GM12878 (cell line): ENCODE measurements at regions not wholly inside any gene's neighbourhood (a gene's known extent, or its start where the extent isn't known, plus 50 kb on each side); places are given as distances from the start of the nearest gene placed in this dataset.

Source experiments
- ATAC-seq: fragments of 200-7000 bp; cut with Tn5 transposase; 3 replicates; pipeline ENCODE4 v1.9.1; 2020; ENCODE audit warnings: mild to moderate bottlenecking, moderate library complexity
- BruUV-seq: library from RNA; stranded (reverse); fragments of 400-500 nt; replicated peaks from 2 replicates; lab custom pipeline; 2021; lab: Mats Ljungman, UMichigan
- CTCF ChIA-PET: fragments of 300-600 bp; sonication (Branson Sonifier 250); formaldehyde crosslinking; extraction: SDS; loops from one replicate; lab custom pipeline; 2021; ENCODE audit warnings: inconsistent platforms; lab: Yijun Ruan, JAX
- POLR2A ChIA-PET: fragments of 350-600 bp; formaldehyde crosslinking; extraction: SDS; loops from one replicate; lab custom pipeline; 2021; ENCODE audit warnings: inconsistent platforms; lab: Charles Lee
- RAD21 ChIA-PET: fragments of 300-600 bp; sonication (Branson Sonifier 250); formaldehyde crosslinking; loops from one replicate; lab custom pipeline; 2023; ENCODE audit warnings: antibody characterized with exemption; ENCODE audit not compliant: unreplicated experiment; lab: Charles Lee
- SMC1A ChIA-PET: fragments of 300-600 bp; sonication (Branson Sonifier 250); formaldehyde crosslinking; loops from one replicate; lab custom pipeline; 2023; ENCODE audit not compliant: unreplicated experiment, uncharacterized antibody; lab: Charles Lee
- DNase-seq: peaks from one replicate; pipeline ENCODE4 v3.0.0-alpha.2; 2011; ENCODE audit warnings: low read depth, low spot score
- FAIRE-seq: peaks from 3 replicates; lab custom pipeline; 2011; peaks lifted over from hg19 to GRCh38; lab: Jason Lieb, UNC
- H2AFZ ChIP-seq: 2 replicates; pipeline ENCODE4 v1.6.0; 2011; ENCODE audit warnings: low read depth, low read length, control low read depth; ENCODE audit not compliant: control insufficient read depth
- H3K27ac ChIP-seq: 2 replicates; pipeline ENCODE4 v1.5.1; 2011; ENCODE audit warnings: control low read depth; ENCODE audit not compliant: control insufficient read depth, insufficient read depth
- H3K27me3 ChIP-seq, 2 experiments: replicated peaks in 1 of 2; 2 replicates each; pipeline versions ENCODE4 v1.6.0 to v1.6.1; 2011; ENCODE audit warnings: low read length in 1 of 2; ENCODE audit not compliant: control insufficient read depth in 2 of 2, insufficient read depth in 2 of 2
- H3K36me3 ChIP-seq, 2 experiments: 2 replicates each; pipeline ENCODE4 v1.5.1; 2011; ENCODE audit warnings: low read length in 1 of 2; ENCODE audit not compliant: control insufficient read depth in 2 of 2, insufficient read depth in 2 of 2
- H3K4me1 ChIP-seq: 2 replicates; pipeline ENCODE4 v1.6.1; 2011; ENCODE audit warnings: mild to moderate bottlenecking, low read length, moderate library complexity, mixed read lengths; ENCODE audit not compliant: control insufficient read depth, insufficient read depth
- H3K4me2 ChIP-seq: 2 replicates; pipeline ENCODE4 v1.6.0; 2011; ENCODE audit warnings: control low read depth; ENCODE audit not compliant: control insufficient read depth, insufficient read depth
- H3K4me3 ChIP-seq: fragments of 200-600 bp; sonication (generic); 2 replicates; pipeline ENCODE4 v1.5.1; 2016
- H3K79me2 ChIP-seq: 2 replicates; pipeline ENCODE4 v1.6.0; 2011; ENCODE audit warnings: low read length; ENCODE audit not compliant: control insufficient read depth, insufficient read depth
- H3K9ac ChIP-seq: 2 replicates; pipeline ENCODE4 v1.8.0; 2011; ENCODE audit warnings: low read length, control low read depth, mixed read lengths; ENCODE audit not compliant: control insufficient read depth, insufficient read depth
- H3K9me3 ChIP-seq: replicated peaks from 3 replicates; pipeline ENCODE4 v1.5.1; 2011; ENCODE audit warnings: mild to moderate bottlenecking, low read length; ENCODE audit not compliant: control insufficient read depth, insufficient read depth
- H4K20me1 ChIP-seq: 2 replicates; pipeline ENCODE4 v1.6.0; 2011; ENCODE audit not compliant: control insufficient read depth, insufficient read depth
- BMI1 ChIP-seq: fragments of 450-650 bp; IDR thresholded peaks from 2 replicates; pipeline ENCODE4 v1.6.1; 2016; ENCODE audit warnings: mild to moderate bottlenecking, moderate library complexity, borderline replicate concordance
- FOXM1 ChIP-seq: IDR thresholded peaks from 2 replicates; pipeline ENCODE4 v1.6.1; 2012; ENCODE audit warnings: low read depth, mild to moderate bottlenecking, inconsistent platforms, low read length, moderate library complexity
- PML ChIP-seq: IDR thresholded peaks from 2 replicates; pipeline ENCODE4 v1.6.1; 2012; ENCODE audit warnings: low read length, inconsistent platforms
- RFX5 ChIP-seq: IDR thresholded peaks from 2 replicates; pipeline ENCODE4 v1.6.1; 2011; ENCODE audit warnings: low read depth, low read length, improper control_type of control experiment
- in situ Hi-C: fragments of 300-500 bp; cut with MboI; formaldehyde crosslinking; loops from 9 replicates; pipeline ENCODE4 v1.14.3; 2018; ENCODE audit warnings: mixed read lengths
- intact Hi-C: fragments of 100-400 bp; cut with micrococcal nuclease; formaldehyde crosslinking; loops from one replicate; pipeline ENCODE4 v1.14.2; 2022; ENCODE audit not compliant: unreplicated experiment
- TF ChIP-seq, protein P1 (sequence below): IDR thresholded peaks from 2 replicates; pipeline ENCODE4 v1.6.1; 2012; ENCODE audit warnings: low read depth, low read length, improper control_type of control experiment
- TF ChIP-seq, protein P2 (sequence below): IDR thresholded peaks from 2 replicates; pipeline ENCODE4 v1.6.1; 2012; ENCODE audit warnings: low read depth, low read length, improper control_type of control experiment
- TF ChIP-seq, protein P3 (sequence below): fragments of 450-650 bp; IDR thresholded peaks from 2 replicates; pipeline ENCODE4 v1.6.1; 2017; ENCODE audit warnings: mild to moderate bottlenecking
- TF ChIP-seq, protein P4 (sequence below): IDR thresholded peaks from 2 replicates; pipeline ENCODE4 v1.6.1; 2011; ENCODE audit warnings: low read depth, low read length, improper control_type of control experiment, borderline replicate concordance

DNA sequence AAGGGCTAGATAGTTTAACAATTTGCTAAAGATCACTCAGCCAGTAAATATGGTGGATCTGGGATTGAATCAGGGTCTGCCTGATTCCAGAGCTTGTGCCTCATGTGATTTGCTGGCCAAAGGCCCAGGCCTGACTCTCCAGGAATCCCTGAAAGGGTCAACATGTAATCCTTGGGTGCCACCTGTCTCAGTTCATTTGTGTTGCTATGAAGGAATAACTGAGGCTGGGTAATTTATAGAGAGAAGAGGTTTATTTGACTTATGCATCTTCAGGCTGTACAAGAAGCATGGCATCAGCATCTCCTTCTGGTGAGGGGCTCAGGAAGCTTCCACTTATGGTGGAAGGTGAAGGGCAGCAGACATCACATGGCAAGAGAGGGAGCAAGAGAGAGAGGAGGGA lies 144.9 kb downstream of the FCRL5 start:
- no peak for DNase-seq
- no TSS peak for BruUV-seq
- SMC1A ChIA-PET = interaction anchor here (0.6 kb wide), 1 partner anchor 49 kb away, joined by 3 read pairs; no protein-coding TSS in a partner anchor
- TF ChIP-seq, protein P1, sequence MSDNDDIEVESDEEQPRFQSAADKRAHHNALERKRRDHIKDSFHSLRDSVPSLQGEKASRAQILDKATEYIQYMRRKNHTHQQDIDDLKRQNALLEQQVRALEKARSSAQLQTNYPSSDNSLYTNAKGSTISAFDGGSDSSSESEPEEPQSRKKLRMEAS = no peak
- TF ChIP-seq PML (no peak), RFX5 (no peak), BMI1 (no peak), FOXM1 (no peak)
- TF ChIP-seq, protein P2, sequence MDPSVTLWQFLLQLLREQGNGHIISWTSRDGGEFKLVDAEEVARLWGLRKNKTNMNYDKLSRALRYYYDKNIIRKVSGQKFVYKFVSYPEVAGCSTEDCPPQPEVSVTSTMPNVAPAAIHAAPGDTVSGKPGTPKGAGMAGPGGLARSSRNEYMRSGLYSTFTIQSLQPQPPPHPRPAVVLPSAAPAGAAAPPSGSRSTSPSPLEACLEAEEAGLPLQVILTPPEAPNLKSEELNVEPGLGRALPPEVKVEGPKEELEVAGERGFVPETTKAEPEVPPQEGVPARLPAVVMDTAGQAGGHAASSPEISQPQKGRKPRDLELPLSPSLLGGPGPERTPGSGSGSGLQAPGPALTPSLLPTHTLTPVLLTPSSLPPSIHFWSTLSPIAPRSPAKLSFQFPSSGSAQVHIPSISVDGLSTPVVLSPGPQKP = no peak
- TF ChIP-seq, protein P3, sequence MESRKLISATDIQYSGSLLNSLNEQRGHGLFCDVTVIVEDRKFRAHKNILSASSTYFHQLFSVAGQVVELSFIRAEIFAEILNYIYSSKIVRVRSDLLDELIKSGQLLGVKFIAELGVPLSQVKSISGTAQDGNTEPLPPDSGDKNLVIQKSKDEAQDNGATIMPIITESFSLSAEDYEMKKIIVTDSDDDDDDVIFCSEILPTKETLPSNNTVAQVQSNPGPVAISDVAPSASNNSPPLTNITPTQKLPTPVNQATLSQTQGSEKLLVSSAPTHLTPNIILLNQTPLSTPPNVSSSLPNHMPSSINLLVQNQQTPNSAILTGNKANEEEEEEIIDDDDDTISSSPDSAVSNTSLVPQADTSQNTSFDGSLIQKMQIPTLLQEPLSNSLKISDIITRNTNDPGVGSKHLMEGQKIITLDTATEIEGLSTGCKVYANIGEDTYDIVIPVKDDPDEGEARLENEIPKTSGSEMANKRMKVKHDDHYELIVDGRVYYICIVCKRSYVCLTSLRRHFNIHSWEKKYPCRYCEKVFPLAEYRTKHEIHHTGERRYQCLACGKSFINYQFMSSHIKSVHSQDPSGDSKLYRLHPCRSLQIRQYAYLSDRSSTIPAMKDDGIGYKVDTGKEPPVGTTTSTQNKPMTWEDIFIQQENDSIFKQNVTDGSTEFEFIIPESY = no peak
- TF ChIP-seq, protein P4, sequence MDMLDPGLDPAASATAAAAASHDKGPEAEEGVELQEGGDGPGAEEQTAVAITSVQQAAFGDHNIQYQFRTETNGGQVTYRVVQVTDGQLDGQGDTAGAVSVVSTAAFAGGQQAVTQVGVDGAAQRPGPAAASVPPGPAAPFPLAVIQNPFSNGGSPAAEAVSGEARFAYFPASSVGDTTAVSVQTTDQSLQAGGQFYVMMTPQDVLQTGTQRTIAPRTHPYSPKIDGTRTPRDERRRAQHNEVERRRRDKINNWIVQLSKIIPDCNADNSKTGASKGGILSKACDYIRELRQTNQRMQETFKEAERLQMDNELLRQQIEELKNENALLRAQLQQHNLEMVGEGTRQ = no peak
- TF ChIP-seq, all 136 proteins: peak for 0
- H3K27me3 ChIP-seq = no peaks in the 10 kb centered on the region
- in situ Hi-C loops (no loop called here), intact Hi-C loops (no loop called here)
- H3K4me1 ChIP-seq = peaks cover 18% of the 10 kb centered on the region
- POLR2A ChIA-PET = no interaction called here
- H3K9ac ChIP-seq = no peak overlapping the region
- H3K79me2 ChIP-seq = no peaks in the 10 kb centered on the region
- no peak for ATAC-seq
- no peak overlapping the region for H3K4me2 ChIP-seq
- no peak overlapping the region for H2AFZ ChIP-seq
- H3K9me3 ChIP-seq = no peaks in the 10 kb centered on the region
- H3K27ac ChIP-seq = no peak overlapping the region
- CTCF ChIA-PET = interaction anchor here (1.1 kb wide), 1 partner anchor 32 kb away, joined by 3 read pairs; no protein-coding TSS in a partner anchor
- no peaks in the 10 kb centered on the region for H3K36me3 ChIP-seq
- RAD21 ChIA-PET = no interaction called here
- H3K4me3 ChIP-seq = no peak overlapping the region
- no peaks in the 10 kb centered on the region; the same call in 1 of the 2 replicates for H4K20me1 ChIP-seq
- FAIRE-seq = no peak
